ENCODE measurements at regions not wholly inside any gene's neighbourhood (a gene's known extent, or its start where the extent isn't known, plus 50 kb on each side); places are given as distances from the start of the nearest gene placed in this dataset.

DNA sequence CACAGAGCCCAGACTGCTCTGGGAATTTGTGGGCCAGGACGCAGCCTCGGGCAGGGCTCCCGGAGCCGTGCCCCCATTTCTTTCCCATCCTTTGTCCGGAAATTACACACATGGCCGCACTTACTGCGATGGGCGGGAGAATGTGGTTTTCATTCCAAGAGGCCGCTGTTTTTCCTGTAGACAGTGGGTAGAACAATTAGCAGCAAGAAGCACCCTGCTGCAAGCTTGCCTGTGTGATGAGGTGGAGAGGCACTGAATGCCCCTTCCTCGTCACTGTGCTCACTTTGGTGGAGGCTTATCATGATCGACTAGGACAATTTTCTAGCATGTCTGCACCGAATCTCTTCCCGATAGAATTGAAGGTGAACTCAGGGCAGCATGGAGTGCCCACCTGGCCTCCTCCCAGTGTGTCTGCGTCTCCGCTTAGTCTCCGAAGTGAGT, 102.8 kb downstream of the DACT2 start:
- TF ChIP-seq, protein P1, sequence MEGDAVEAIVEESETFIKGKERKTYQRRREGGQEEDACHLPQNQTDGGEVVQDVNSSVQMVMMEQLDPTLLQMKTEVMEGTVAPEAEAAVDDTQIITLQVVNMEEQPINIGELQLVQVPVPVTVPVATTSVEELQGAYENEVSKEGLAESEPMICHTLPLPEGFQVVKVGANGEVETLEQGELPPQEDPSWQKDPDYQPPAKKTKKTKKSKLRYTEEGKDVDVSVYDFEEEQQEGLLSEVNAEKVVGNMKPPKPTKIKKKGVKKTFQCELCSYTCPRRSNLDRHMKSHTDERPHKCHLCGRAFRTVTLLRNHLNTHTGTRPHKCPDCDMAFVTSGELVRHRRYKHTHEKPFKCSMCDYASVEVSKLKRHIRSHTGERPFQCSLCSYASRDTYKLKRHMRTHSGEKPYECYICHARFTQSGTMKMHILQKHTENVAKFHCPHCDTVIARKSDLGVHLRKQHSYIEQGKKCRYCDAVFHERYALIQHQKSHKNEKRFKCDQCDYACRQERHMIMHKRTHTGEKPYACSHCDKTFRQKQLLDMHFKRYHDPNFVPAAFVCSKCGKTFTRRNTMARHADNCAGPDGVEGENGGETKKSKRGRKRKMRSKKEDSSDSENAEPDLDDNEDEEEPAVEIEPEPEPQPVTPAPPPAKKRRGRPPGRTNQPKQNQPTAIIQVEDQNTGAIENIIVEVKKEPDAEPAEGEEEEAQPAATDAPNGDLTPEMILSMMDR (IDR thresholded peaks at IDR 0.05): no peak
- no peak for TF ChIP-seq POLR2A (IDR thresholded peaks at IDR 0.05)

Data from heart left ventricle (tissue), 13 donors.